ENCODE measurements at regions not wholly inside any gene's neighbourhood (a gene's known extent, or its start where the extent isn't known, plus 50 kb on each side); places are given as distances from the start of the nearest gene placed in this dataset.

DNA sequence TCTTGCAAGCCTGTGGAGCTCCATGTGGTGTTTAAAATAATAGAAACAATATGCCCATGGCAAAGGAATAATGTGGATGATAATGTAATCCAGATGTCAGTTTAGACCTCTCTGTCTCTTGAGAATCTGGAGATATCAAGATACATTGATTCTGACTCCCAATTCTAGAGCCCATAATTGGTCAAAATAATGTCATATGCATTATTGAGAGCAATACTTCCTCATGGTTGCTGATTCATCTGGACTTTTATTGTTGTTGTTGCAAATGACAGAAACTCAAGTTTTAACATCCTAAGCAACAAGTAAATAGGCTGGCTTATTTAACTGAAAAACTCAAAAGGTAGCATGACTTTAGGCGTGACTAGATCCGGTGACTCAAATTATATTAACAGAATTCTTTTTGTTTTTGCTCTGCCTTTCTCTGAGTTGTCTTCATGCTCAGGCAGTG, 152.1 kb downstream of the PCSK1 start:
- TF ChIP-seq ZC3H11A (IDR thresholded peaks at IDR 0.05) (no peak), JUN (IDR thresholded peaks at IDR 0.05) (no peak)
- TF ChIP-seq, protein P1, sequence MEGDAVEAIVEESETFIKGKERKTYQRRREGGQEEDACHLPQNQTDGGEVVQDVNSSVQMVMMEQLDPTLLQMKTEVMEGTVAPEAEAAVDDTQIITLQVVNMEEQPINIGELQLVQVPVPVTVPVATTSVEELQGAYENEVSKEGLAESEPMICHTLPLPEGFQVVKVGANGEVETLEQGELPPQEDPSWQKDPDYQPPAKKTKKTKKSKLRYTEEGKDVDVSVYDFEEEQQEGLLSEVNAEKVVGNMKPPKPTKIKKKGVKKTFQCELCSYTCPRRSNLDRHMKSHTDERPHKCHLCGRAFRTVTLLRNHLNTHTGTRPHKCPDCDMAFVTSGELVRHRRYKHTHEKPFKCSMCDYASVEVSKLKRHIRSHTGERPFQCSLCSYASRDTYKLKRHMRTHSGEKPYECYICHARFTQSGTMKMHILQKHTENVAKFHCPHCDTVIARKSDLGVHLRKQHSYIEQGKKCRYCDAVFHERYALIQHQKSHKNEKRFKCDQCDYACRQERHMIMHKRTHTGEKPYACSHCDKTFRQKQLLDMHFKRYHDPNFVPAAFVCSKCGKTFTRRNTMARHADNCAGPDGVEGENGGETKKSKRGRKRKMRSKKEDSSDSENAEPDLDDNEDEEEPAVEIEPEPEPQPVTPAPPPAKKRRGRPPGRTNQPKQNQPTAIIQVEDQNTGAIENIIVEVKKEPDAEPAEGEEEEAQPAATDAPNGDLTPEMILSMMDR (IDR thresholded peaks at IDR 0.05): no peak

Data from A549 (cell line).